Kidney epithelial cell (primary cell): ENCODE measurements at regions not wholly inside any gene's neighbourhood (a gene's known extent, or its start where the extent isn't known, plus 50 kb on each side); places are given as distances from the start of the nearest gene placed in this dataset.
A peak's percentile ranks its signal among the peaks of the same experiment; 100 is the strongest.

Experiments used
- DNase-seq: peaks from one replicate; pipeline ENCODE4 v3.0.0-alpha.2; 2010; ENCODE audit warnings: low read depth
- H3K27me3 ChIP-seq: 2 replicates; pipeline ENCODE4 v1.6.0; 2011; ENCODE audit warnings: low read length; ENCODE audit not compliant: control insufficient read depth, insufficient read depth
- H3K36me3 ChIP-seq: 2 replicates; pipeline ENCODE4 v1.5.1; 2011; ENCODE audit warnings: low read length; ENCODE audit not compliant: control insufficient read depth, insufficient read depth
- H3K4me3 ChIP-seq: 2 replicates; pipeline ENCODE4 v1.5.1; 2011; ENCODE audit warnings: low read depth, mild to moderate bottlenecking, control low read depth, low read length
- CTCF ChIP-seq: IDR thresholded peaks from 2 replicates; pipeline ENCODE4 v1.5.1; 2011; ENCODE audit warnings: mild to moderate bottlenecking, moderate library complexity, low read length, control low read depth, inconsistent platforms; ENCODE audit not compliant: insufficient read depth, poor library complexity, severe bottlenecking

- Histone ChIP-seq H3K4me3 (no peak overlapping the region), H3K36me3 (no peaks in the 10 kb centered on the region), H3K27me3 (no peaks in the 10 kb centered on the region)
- TF ChIP-seq CTCF = no peak
- DNase-seq = peak; percentile 47
Measured at GRCh38 chr6:119627908-119628669, 278.5 kb upstream of the MAN1A1 start.

GRCh38 chr6:119626884-119627619 lies 277.5 kb upstream of the MAN1A1 start:
- Histone ChIP-seq H3K36me3 (no peaks in the 10 kb centered on the region), H3K27me3 (no peaks in the 10 kb centered on the region), H3K4me3 (no peak overlapping the region)
- no peak for DNase-seq
- no peak for TF ChIP-seq CTCF

- peak; percentile 48 for DNase-seq
- no peaks in the 10 kb centered on the region for H3K27me3 ChIP-seq
- no peaks in the 10 kb centered on the region for H3K36me3 ChIP-seq
- H3K4me3 ChIP-seq = no peak overlapping the region
- TF ChIP-seq CTCF = no peak
Measured at GRCh38 chr6:119620846-119621555, 271.4 kb upstream of the MAN1A1 start.

GRCh38 chr6:119614138-119614537 lies 264.6 kb upstream of the MAN1A1 start:
- TF ChIP-seq CTCF = no peak
- Histone ChIP-seq H3K36me3 (no peaks in the 10 kb centered on the region), H3K4me3 (no peak overlapping the region), H3K27me3 (no peaks in the 10 kb centered on the region)
- no peak for DNase-seq

GRCh38 chr6:119612911-119613381 lies 263.4 kb upstream of the MAN1A1 start:
- H3K27me3 ChIP-seq = no peaks in the 10 kb centered on the region

More at GRCh38 chr6:119612911-119613381, 263.4 kb upstream of the MAN1A1 start:
- DNase-seq = no peak
- no peak overlapping the region for H3K4me3 ChIP-seq
- no peaks in the 10 kb centered on the region for H3K36me3 ChIP-seq
- TF ChIP-seq CTCF = no peak
